ENCODE measurements at regions not wholly inside any gene's neighbourhood (a gene's known extent, or its start where the extent isn't known, plus 50 kb on each side); places are given as distances from the start of the nearest gene placed in this dataset.

- no peak for TF ChIP-seq CTCF (IDR thresholded peaks at IDR 0.05; ENCODE audit: poor library complexity)
- TF ChIP-seq EZH2 (IDR thresholded peaks at IDR 0.05; ENCODE audit: borderline replicate concordance): no peak
Measured at GRCh38 chr3:62970648-62971047, 95.4 kb upstream of the CADPS start.

Data from hepatocyte (in vitro differentiated cells).